Keratinocyte (primary cell): ENCODE measurements at regions not wholly inside any gene's neighbourhood (a gene's known extent, or its start where the extent isn't known, plus 50 kb on each side); places are given as distances from the start of the nearest gene placed in this dataset.

Source experiments
- DNase-seq: peaks from one replicate; pipeline ENCODE4 v3.0.0-alpha.2; 2011; ENCODE audit warnings: low read depth, missing footprints, low spot score
- FAIRE-seq: peaks from 2 replicates; lab custom pipeline; 2011; peaks lifted over from hg19 to GRCh38; lab: Jason Lieb, UNC
- H2AFZ ChIP-seq: 2 replicates; pipeline ENCODE4 v1.6.0; 2012; ENCODE audit warnings: low read length, control low read depth, inconsistent platforms; ENCODE audit not compliant: control insufficient read depth
- H3K27ac ChIP-seq: 2 replicates; pipeline ENCODE4 v1.5.1; 2011; ENCODE audit warnings: low read length; ENCODE audit not compliant: control insufficient read depth, insufficient read depth
- H3K27me3 ChIP-seq: 3 replicates; pipeline ENCODE4 v1.6.0; 2011; ENCODE audit warnings: low read length; ENCODE audit not compliant: control insufficient read depth, insufficient read depth; ENCODE audit errors: extremely low read depth
- H3K36me3 ChIP-seq, 2 experiments: 2 replicates in 1 of 2; 3 replicates in 1 of 2; pipeline ENCODE4 v1.5.1; 2011; ENCODE audit warnings: low read length in 2 of 2, mild to moderate bottlenecking in 1 of 2; ENCODE audit not compliant: control insufficient read depth in 2 of 2, insufficient read depth in 2 of 2; ENCODE audit errors: extremely low read depth in 1 of 2
- H3K4me1 ChIP-seq: 3 replicates; pipeline ENCODE4 v1.5.1; 2011; ENCODE audit warnings: low read length; ENCODE audit not compliant: control insufficient read depth, insufficient read depth; ENCODE audit errors: extremely low read depth
- H3K4me2 ChIP-seq: 3 replicates; pipeline ENCODE4 v1.6.0; 2011; ENCODE audit warnings: low read depth, low read length; ENCODE audit not compliant: control insufficient read depth, insufficient read depth; ENCODE audit errors: extremely low read depth
- H3K4me3 ChIP-seq, 3 experiments: fragments of 200-600 bp in 1 of 3; sonication (generic) in 1 of 3; 2 replicates in 2 of 3; 3 replicates in 1 of 3; pipeline ENCODE4 v1.5.1; 2011 to 2016; ENCODE audit warnings: low read length in 3 of 3, mild to moderate bottlenecking in 3 of 3, control low read depth in 2 of 3, inconsistent platforms in 1 of 3, low read depth in 1 of 3, mixed read lengths in 1 of 3, mixed run types in 1 of 3, moderate library complexity in 1 of 3; ENCODE audit not compliant: control insufficient read depth in 2 of 3, insufficient read depth in 2 of 3; ENCODE audit errors: extremely low read depth in 1 of 3
- H3K79me2 ChIP-seq: 2 replicates; pipeline ENCODE4 v1.6.0; 2012; ENCODE audit warnings: low read length; ENCODE audit not compliant: control insufficient read depth, insufficient read depth
- H3K9ac ChIP-seq: 3 replicates; pipeline ENCODE4 v1.6.0; 2011; ENCODE audit warnings: low read length; ENCODE audit not compliant: control insufficient read depth, insufficient read depth; ENCODE audit errors: extremely low read depth
- H3K9me1 ChIP-seq: 3 replicates; pipeline ENCODE4 v1.6.0; 2011; ENCODE audit warnings: low read length; ENCODE audit not compliant: control insufficient read depth, insufficient read depth; ENCODE audit errors: extremely low read depth
- H3K9me3 ChIP-seq: 2 replicates; pipeline ENCODE4 v1.5.1; 2012; ENCODE audit warnings: low read depth, low read length; ENCODE audit not compliant: control insufficient read depth
- H4K20me1 ChIP-seq: 3 replicates; pipeline ENCODE4 v1.6.0; 2011; ENCODE audit warnings: low read length; ENCODE audit not compliant: control insufficient read depth, insufficient read depth; ENCODE audit errors: extremely low read depth
- CTCF ChIP-seq, 3 experiments: IDR thresholded peaks in 1 of 3; conservative IDR thresholded peaks in 1 of 3; optimal IDR thresholded peaks in 1 of 3; 2 replicates in 2 of 3; 3 replicates in 1 of 3; pipeline versions ENCODE3 to v1.5.1; 2011; ENCODE audit warnings: low read length in 3 of 3, mild to moderate bottlenecking in 3 of 3, moderate library complexity in 2 of 3, control low read depth in 1 of 3, inconsistent platforms in 1 of 3; ENCODE audit not compliant: insufficient read depth in 2 of 3; ENCODE audit errors: extremely low read depth in 1 of 3
- EZH2 ChIP-seq: IDR thresholded peaks from one replicate; pipeline ENCODE4 v1.6.1; 2012; ENCODE audit warnings: inconsistent platforms, mild to moderate bottlenecking, low read length, moderate library complexity
- dilution Hi-C: fragments of 300-500 bp; cut with MboI; formaldehyde crosslinking; loops from one replicate; pipeline ENCODE4 v1.7.0; 2020; ENCODE audit warnings: low sequenced_read_pairs; ENCODE audit not compliant: extremely low pct_ligation_motif_present

- H3K9me1 ChIP-seq = no peaks in the 10 kb centered on the region
- dilution Hi-C loops = no loop called here
- TF ChIP-seq EZH2 (no peak), CTCF (optimal IDR thresholded peaks at IDR 0.05 in 1 of 3, IDR thresholded peaks at IDR 0.05 in 1 of 3, conservative IDR thresholded peaks at IDR 0.05 in 1 of 3; ENCODE audit: extremely low read depth in 1 of 3, insufficient read depth in 2 of 3, low read length in 3 of 3) (no peak)
- no peaks in the 10 kb centered on the region for H3K27me3 ChIP-seq
- no peaks in the 10 kb centered on the region for H3K79me2 ChIP-seq
- no peak for FAIRE-seq
- no peaks in the 10 kb centered on the region for H3K36me3 ChIP-seq
- no peak overlapping the region for H3K27ac ChIP-seq
- H3K9me3 ChIP-seq = no peaks in the 10 kb centered on the region
- no peak overlapping the region for H3K9ac ChIP-seq
- no peaks in the 10 kb centered on the region for H4K20me1 ChIP-seq
- no peak overlapping the region for H2AFZ ChIP-seq
- H3K4me2 ChIP-seq = no peak overlapping the region
- no peak for DNase-seq
- no peaks in the 10 kb centered on the region for H3K4me1 ChIP-seq
- no peak overlapping the region for H3K4me3 ChIP-seq
Observed at GRCh38 chr3:118227191-118227590, 807.5 kb downstream of the IGSF11 start.

- Histone ChIP-seq H3K9me1 (no peaks in the 10 kb centered on the region), H3K27me3 (no peaks in the 10 kb centered on the region), H3K79me2 (no peaks in the 10 kb centered on the region), H3K4me2 (no peak overlapping the region), H3K36me3 (no peaks in the 10 kb centered on the region), H3K9ac (no peak overlapping the region), H3K4me3 (no peak overlapping the region), H4K20me1 (no peaks in the 10 kb centered on the region), H3K4me1 (no peaks in the 10 kb centered on the region), H2AFZ (no peak overlapping the region), H3K27ac (no peak overlapping the region), H3K9me3 (no peaks in the 10 kb centered on the region)
- no peak for TF ChIP-seq EZH2
- no peak for TF ChIP-seq CTCF (optimal IDR thresholded peaks at IDR 0.05 in 1 of 3, IDR thresholded peaks at IDR 0.05 in 1 of 3, conservative IDR thresholded peaks at IDR 0.05 in 1 of 3; ENCODE audit: extremely low read depth in 1 of 3, insufficient read depth in 2 of 3, low read length in 3 of 3)
- no peak for FAIRE-seq
- DNase-seq = no peak
- dilution Hi-C loops = no loop called here
Observed at GRCh38 chr3:118228151-118228550, 806.5 kb downstream of the IGSF11 start.
